GM12878 (cell line): ENCODE measurements at regions not wholly inside any gene's neighbourhood (a gene's known extent, or its start where the extent isn't known, plus 50 kb on each side); places are given as distances from the start of the nearest gene placed in this dataset.

Experiments
- ATAC-seq: fragments of 200-7000 bp; cut with Tn5 transposase; 3 replicates; pipeline ENCODE4 v1.9.1; 2020; ENCODE audit warnings: mild to moderate bottlenecking, moderate library complexity
- BruUV-seq: library from RNA; stranded (reverse); fragments of 400-500 nt; replicated peaks from 2 replicates; lab custom pipeline; 2021; lab: Mats Ljungman, UMichigan
- CTCF ChIA-PET: fragments of 300-600 bp; sonication (Branson Sonifier 250); formaldehyde crosslinking; extraction: SDS; loops from one replicate; lab custom pipeline; 2021; ENCODE audit warnings: inconsistent platforms; lab: Yijun Ruan, JAX
- POLR2A ChIA-PET: fragments of 350-600 bp; formaldehyde crosslinking; extraction: SDS; loops from one replicate; lab custom pipeline; 2021; ENCODE audit warnings: inconsistent platforms; lab: Charles Lee
- RAD21 ChIA-PET: fragments of 300-600 bp; sonication (Branson Sonifier 250); formaldehyde crosslinking; loops from one replicate; lab custom pipeline; 2023; ENCODE audit warnings: antibody characterized with exemption; ENCODE audit not compliant: unreplicated experiment; lab: Charles Lee
- SMC1A ChIA-PET: fragments of 300-600 bp; sonication (Branson Sonifier 250); formaldehyde crosslinking; loops from one replicate; lab custom pipeline; 2023; ENCODE audit not compliant: unreplicated experiment, uncharacterized antibody; lab: Charles Lee
- DNase-seq: peaks from one replicate; pipeline ENCODE4 v3.0.0-alpha.2; 2011; ENCODE audit warnings: low read depth, low spot score
- FAIRE-seq: peaks from 3 replicates; lab custom pipeline; 2011; peaks lifted over from hg19 to GRCh38; lab: Jason Lieb, UNC
- H2AFZ ChIP-seq: 2 replicates; pipeline ENCODE4 v1.6.0; 2011; ENCODE audit warnings: low read depth, low read length, control low read depth; ENCODE audit not compliant: control insufficient read depth
- H3K27ac ChIP-seq: 2 replicates; pipeline ENCODE4 v1.5.1; 2011; ENCODE audit warnings: control low read depth; ENCODE audit not compliant: control insufficient read depth, insufficient read depth
- H3K27me3 ChIP-seq, 2 experiments: replicated peaks in 1 of 2; 2 replicates each; pipeline versions ENCODE4 v1.6.0 to v1.6.1; 2011; ENCODE audit warnings: low read length in 1 of 2; ENCODE audit not compliant: control insufficient read depth in 2 of 2, insufficient read depth in 2 of 2
- H3K36me3 ChIP-seq, 2 experiments: 2 replicates each; pipeline ENCODE4 v1.5.1; 2011; ENCODE audit warnings: low read length in 1 of 2; ENCODE audit not compliant: control insufficient read depth in 2 of 2, insufficient read depth in 2 of 2
- H3K4me1 ChIP-seq: 2 replicates; pipeline ENCODE4 v1.6.1; 2011; ENCODE audit warnings: mild to moderate bottlenecking, low read length, moderate library complexity, mixed read lengths; ENCODE audit not compliant: control insufficient read depth, insufficient read depth
- H3K4me2 ChIP-seq: 2 replicates; pipeline ENCODE4 v1.6.0; 2011; ENCODE audit warnings: control low read depth; ENCODE audit not compliant: control insufficient read depth, insufficient read depth
- H3K4me3 ChIP-seq: fragments of 200-600 bp; sonication (generic); 2 replicates; pipeline ENCODE4 v1.5.1; 2016
- H3K79me2 ChIP-seq: 2 replicates; pipeline ENCODE4 v1.6.0; 2011; ENCODE audit warnings: low read length; ENCODE audit not compliant: control insufficient read depth, insufficient read depth
- H3K9ac ChIP-seq: 2 replicates; pipeline ENCODE4 v1.8.0; 2011; ENCODE audit warnings: low read length, control low read depth, mixed read lengths; ENCODE audit not compliant: control insufficient read depth, insufficient read depth
- H3K9me3 ChIP-seq: replicated peaks from 3 replicates; pipeline ENCODE4 v1.5.1; 2011; ENCODE audit warnings: mild to moderate bottlenecking, low read length; ENCODE audit not compliant: control insufficient read depth, insufficient read depth
- H4K20me1 ChIP-seq: 2 replicates; pipeline ENCODE4 v1.6.0; 2011; ENCODE audit not compliant: control insufficient read depth, insufficient read depth
- BCL11A ChIP-seq: IDR thresholded peaks from 2 replicates; pipeline ENCODE4 v1.6.1; 2011; ENCODE audit warnings: low read depth, low read length
- CHD4 ChIP-seq: fragments of 200-600 bp; sonication (generic); IDR thresholded peaks from 2 replicates; pipeline ENCODE4 v1.6.1; 2016; ENCODE audit warnings: mild to moderate bottlenecking
- NBN ChIP-seq: fragments of 450-650 bp; IDR thresholded peaks from 2 replicates; pipeline ENCODE4 v1.6.1; 2016
- PML ChIP-seq: IDR thresholded peaks from 2 replicates; pipeline ENCODE4 v1.6.1; 2012; ENCODE audit warnings: low read length, inconsistent platforms
- RBBP5 ChIP-seq: fragments of 200-600 bp; sonication (generic); conservative IDR thresholded peaks from 2 replicates; pipeline ENCODE4 v1.6.1; 2016
- RUNX3 ChIP-seq: IDR thresholded peaks from 2 replicates; pipeline ENCODE4 v1.6.1; 2012; ENCODE audit warnings: low read length, inconsistent platforms
- USF1 ChIP-seq: IDR thresholded peaks from 2 replicates; pipeline ENCODE4 v1.6.1; 2011; ENCODE audit warnings: borderline replicate concordance, low read depth, mild to moderate bottlenecking, moderate library complexity, mixed read lengths, low read length; ENCODE audit not compliant: insufficient read depth; ENCODE audit errors: extremely low read length
- USF2 ChIP-seq: IDR thresholded peaks from 2 replicates; pipeline ENCODE4 v1.6.1; 2011; ENCODE audit warnings: low read depth, low read length, improper control_type of control experiment, borderline replicate concordance
- YY1 ChIP-seq: IDR thresholded peaks from 2 replicates; pipeline ENCODE4 v1.6.1; 2011; ENCODE audit warnings: low read depth, mild to moderate bottlenecking, low read length
- ZNF687 ChIP-seq: fragments of 450-650 bp; IDR thresholded peaks from 2 replicates; pipeline ENCODE4 v1.6.1; 2017; ENCODE audit warnings: mild to moderate bottlenecking, moderate library complexity
- ZSCAN29 ChIP-seq: fragments of 450-650 bp; IDR thresholded peaks from 2 replicates; pipeline ENCODE4 v1.6.1; 2017; ENCODE audit warnings: mild to moderate bottlenecking, moderate library complexity
- WGBS: methylation state at CpG from one replicate; pipeline ENCODE4 v1.1.6; 2016; ENCODE audit warnings: low lambda C conversion rate; ENCODE audit not compliant: insufficient replicate concordance, insufficient coverage; ENCODE audit errors: missing lambda C conversion rate; 5-methylcytosine and 5-hydroxymethylcytosine counted together
- in situ Hi-C: fragments of 300-500 bp; cut with MboI; formaldehyde crosslinking; loops from 9 replicates; pipeline ENCODE4 v1.14.3; 2018; ENCODE audit warnings: mixed read lengths
- intact Hi-C: fragments of 100-400 bp; cut with micrococcal nuclease; formaldehyde crosslinking; loops from one replicate; pipeline ENCODE4 v1.14.2; 2022; ENCODE audit not compliant: unreplicated experiment
- TF ChIP-seq, protein P1 (sequence below): fragments of 450-650 bp; formaldehyde crosslinking; IDR thresholded peaks from 2 replicates; pipeline ENCODE4 v1.5.0; 2022; ENCODE audit warnings: mild to moderate bottlenecking, missing genetic modification characterization
- TF ChIP-seq, protein P2 (sequence below): fragments of 150-350 bp; IDR thresholded peaks from 2 replicates; pipeline ENCODE4 v1.6.1; 2014; ENCODE audit warnings: mild to moderate bottlenecking, low read depth, low read length

- no peak for TF ChIP-seq ZNF687
- TF ChIP-seq, protein P1, sequence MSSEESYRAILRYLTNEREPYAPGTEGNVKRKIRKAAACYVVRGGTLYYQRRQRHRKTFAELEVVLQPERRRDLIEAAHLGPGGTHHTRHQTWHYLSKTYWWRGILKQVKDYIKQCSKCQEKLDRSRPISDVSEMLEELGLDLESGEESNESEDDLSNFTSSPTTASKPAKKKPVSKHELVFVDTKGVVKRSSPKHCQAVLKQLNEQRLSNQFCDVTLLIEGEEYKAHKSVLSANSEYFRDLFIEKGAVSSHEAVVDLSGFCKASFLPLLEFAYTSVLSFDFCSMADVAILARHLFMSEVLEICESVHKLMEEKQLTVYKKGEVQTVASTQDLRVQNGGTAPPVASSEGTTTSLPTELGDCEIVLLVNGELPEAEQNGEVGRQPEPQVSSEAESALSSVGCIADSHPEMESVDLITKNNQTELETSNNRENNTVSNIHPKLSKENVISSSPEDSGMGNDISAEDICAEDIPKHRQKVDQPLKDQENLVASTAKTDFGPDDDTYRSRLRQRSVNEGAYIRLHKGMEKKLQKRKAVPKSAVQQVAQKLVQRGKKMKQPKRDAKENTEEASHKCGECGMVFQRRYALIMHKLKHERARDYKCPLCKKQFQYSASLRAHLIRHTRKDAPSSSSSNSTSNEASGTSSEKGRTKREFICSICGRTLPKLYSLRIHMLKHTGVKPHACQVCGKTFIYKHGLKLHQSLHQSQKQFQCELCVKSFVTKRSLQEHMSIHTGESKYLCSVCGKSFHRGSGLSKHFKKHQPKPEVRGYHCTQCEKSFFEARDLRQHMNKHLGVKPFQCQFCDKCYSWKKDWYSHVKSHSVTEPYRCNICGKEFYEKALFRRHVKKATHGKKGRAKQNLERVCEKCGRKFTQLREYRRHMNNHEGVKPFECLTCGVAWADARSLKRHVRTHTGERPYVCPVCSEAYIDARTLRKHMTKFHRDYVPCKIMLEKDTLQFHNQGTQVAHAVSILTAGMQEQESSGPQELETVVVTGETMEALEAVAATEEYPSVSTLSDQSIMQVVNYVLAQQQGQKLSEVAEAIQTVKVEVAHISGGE (CRISPR knock-in tag) = no peak
- TF ChIP-seq, all 136 proteins: peak for 0
Observed at GRCh38 chr6:6401401-6401800, 80.9 kb upstream of the F13A1 start (continued).

- in situ Hi-C loops = no loop called here
- intact Hi-C loops = no loop called here
- no peak overlapping the region for H2AFZ ChIP-seq
- BruUV-seq = no TSS peak
- no peaks in the 10 kb centered on the region for H3K27me3 ChIP-seq
- no peak overlapping the region for H3K4me2 ChIP-seq
- peaks cover 13% of the 10 kb centered on the region for H3K4me1 ChIP-seq
- SMC1A ChIA-PET = interaction anchor here (1.0 to 1.9 kb wide), 4 partner anchors 11 to 71 kb away, joined by 3 to 10 read pairs (median 3); no protein-coding TSS in a partner anchor
- RAD21 ChIA-PET = interaction anchor here (1.7 kb wide), 1 partner anchor 69 kb away, joined by 4 read pairs; no protein-coding TSS in a partner anchor
- CTCF ChIA-PET = no interaction called here
- no peak for DNase-seq
- POLR2A ChIA-PET = no interaction called here
- TF ChIP-seq RBBP5 = no peak
- TF ChIP-seq CHD4 = no peak
- no peak for TF ChIP-seq RUNX3
- no peak for TF ChIP-seq USF2
- no peak for TF ChIP-seq USF1
- TF ChIP-seq, protein P2, sequence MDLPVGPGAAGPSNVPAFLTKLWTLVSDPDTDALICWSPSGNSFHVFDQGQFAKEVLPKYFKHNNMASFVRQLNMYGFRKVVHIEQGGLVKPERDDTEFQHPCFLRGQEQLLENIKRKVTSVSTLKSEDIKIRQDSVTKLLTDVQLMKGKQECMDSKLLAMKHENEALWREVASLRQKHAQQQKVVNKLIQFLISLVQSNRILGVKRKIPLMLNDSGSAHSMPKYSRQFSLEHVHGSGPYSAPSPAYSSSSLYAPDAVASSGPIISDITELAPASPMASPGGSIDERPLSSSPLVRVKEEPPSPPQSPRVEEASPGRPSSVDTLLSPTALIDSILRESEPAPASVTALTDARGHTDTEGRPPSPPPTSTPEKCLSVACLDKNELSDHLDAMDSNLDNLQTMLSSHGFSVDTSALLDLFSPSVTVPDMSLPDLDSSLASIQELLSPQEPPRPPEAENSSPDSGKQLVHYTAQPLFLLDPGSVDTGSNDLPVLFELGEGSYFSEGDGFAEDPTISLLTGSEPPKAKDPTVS = no peak
- TF ChIP-seq ZSCAN29 = no peak
- no peak for TF ChIP-seq NBN
- no peak for TF ChIP-seq YY1
- TF ChIP-seq BCL11A = no peak
- no peak for TF ChIP-seq PML
- ATAC-seq = no peak
- H4K20me1 ChIP-seq = no peaks in the 10 kb centered on the region
- 81% methylated on average over 2 of the region's 2 CpGs for WGBS
- no peaks in the 10 kb centered on the region; the same call in 1 of the 3 replicates for H3K9me3 ChIP-seq
- H3K4me3 ChIP-seq = no peak overlapping the region
- no peak for FAIRE-seq
- no peak overlapping the region for H3K9ac ChIP-seq
- H3K36me3 ChIP-seq = no peaks in the 10 kb centered on the region; a peak in 1 of 4 replicates
- H3K27ac ChIP-seq = no peak overlapping the region
- no peaks in the 10 kb centered on the region for H3K79me2 ChIP-seq
Observed at GRCh38 chr6:6402006-6402405, 81.5 kb upstream of the F13A1 start.
